GM12878 (cell line): ENCODE measurements at regions not wholly inside any gene's neighbourhood (a gene's known extent, or its start where the extent isn't known, plus 50 kb on each side); places are given as distances from the start of the nearest gene placed in this dataset.

Source experiments
- BMI1 ChIP-seq: fragments of 450-650 bp; IDR thresholded peaks from 2 replicates; pipeline ENCODE4 v1.6.1; 2016; ENCODE audit warnings: mild to moderate bottlenecking, moderate library complexity, borderline replicate concordance
- EZH2 ChIP-seq: IDR thresholded peaks from 2 replicates; pipeline ENCODE4 v1.6.1; 2012; ENCODE audit warnings: low read depth, mild to moderate bottlenecking, control low read depth, inconsistent platforms, low read length, borderline replicate concordance; ENCODE audit not compliant: control insufficient read depth
- KDM1A ChIP-seq: fragments of 200-600 bp; sonication (generic); IDR thresholded peaks from 2 replicates; pipeline ENCODE4 v1.6.1; 2016; ENCODE audit warnings: borderline replicate concordance
- LARP7 ChIP-seq: fragments of 450-650 bp; IDR thresholded peaks from 2 replicates; pipeline ENCODE4 v1.6.1; 2017; ENCODE audit warnings: mild to moderate bottlenecking
- REST ChIP-seq: IDR thresholded peaks from 2 replicates; pipeline ENCODE4 v1.6.1; 2012; ENCODE audit warnings: mild to moderate bottlenecking, low read depth, low read length
- ZNF24 ChIP-seq: fragments of 450-650 bp; IDR thresholded peaks from 2 replicates; pipeline ENCODE4 v1.6.1; 2017; ENCODE audit warnings: antibody characterized with exemption, mild to moderate bottlenecking
- ZNF592 ChIP-seq: fragments of 450-650 bp; IDR thresholded peaks from 2 replicates; pipeline ENCODE4 v1.6.1; 2017; ENCODE audit warnings: mild to moderate bottlenecking, moderate library complexity
- ZNF687 ChIP-seq: fragments of 450-650 bp; IDR thresholded peaks from 2 replicates; pipeline ENCODE4 v1.6.1; 2017; ENCODE audit warnings: mild to moderate bottlenecking, moderate library complexity

- TF ChIP-seq ZNF687, result no peak
- no peak for TF ChIP-seq BMI1
- no peak for TF ChIP-seq ZNF592
- TF ChIP-seq ZNF24, result no peak
- no peak for TF ChIP-seq EZH2
- TF ChIP-seq REST, result no peak
- no peak for TF ChIP-seq KDM1A
- no peak for TF ChIP-seq LARP7
Measured at GRCh38 chr9:106713206-106713605, 149.8 kb upstream of the ZNF462 start (continued).
